ENCODE measurements at regions not wholly inside any gene's neighbourhood (a gene's known extent, or its start where the extent isn't known, plus 50 kb on each side); places are given as distances from the start of the nearest gene placed in this dataset.

- DNase-seq, result no peak
- ChIA-PET CTCF (no interaction called here), POLR2A (no interaction called here)
- H3K36me3 Mint-ChIP-seq, result peaks cover 0 to 3% (median 0%) of the 10 kb centered on the region in 5 donors
- peaks cover 0 to 12% (median 0%) of the 10 kb centered on the region in 3 experiments for H3K9me3 ChIP-seq (ENCODE audit: control insufficient read depth in 2 of 3, low read length in 3 of 3)
- intact Hi-C loops (cut with micrococcal nuclease), result no loop called here
- peaks cover 0 to 7% (median 3%) of the 10 kb centered on the region in 11 donors for H3K9me3 Mint-ChIP-seq
- no peak for ATAC-seq
- no peak overlapping the region for H3K27ac ChIP-seq (ENCODE audit: low read depth, low read length)
- no peaks in the 10 kb centered on the region for H3K36me3 ChIP-seq (ENCODE audit: control insufficient read depth in 2 of 3, insufficient read depth in 3 of 3, low read length in 3 of 3)
- H3K27me3 ChIP-seq (ENCODE audit: control insufficient read depth in 2 of 2, insufficient read depth in 2 of 2, low read length in 2 of 2), result no peaks in the 10 kb centered on the region
- no peak overlapping the region for H3K27ac Mint-ChIP-seq
- H3K4me3 Mint-ChIP-seq, result no peak overlapping the region
- peaks cover 5 to 30% (median 21%) of the 10 kb centered on the region in 5 donors for H3K27me3 Mint-ChIP-seq
- no peaks in the 10 kb centered on the region for H3K4me1 Mint-ChIP-seq
- no peaks in the 10 kb centered on the region for H3K4me1 ChIP-seq (ENCODE audit: control insufficient read depth in 2 of 2, insufficient read depth in 2 of 2, low read length in 2 of 2)
- no peak overlapping the region for H3K4me3 ChIP-seq (ENCODE audit: low read length)
These were observed 94.9 kb downstream of the RBFOX3 start for GRCh38 chr17:79515646-79516571.

- no peak overlapping the region for H3K27ac Mint-ChIP-seq
- no peak overlapping the region for H3K4me3 ChIP-seq (ENCODE audit: low read length)
- no peak for ATAC-seq
- H3K36me3 Mint-ChIP-seq, result peaks cover 0 to 3% (median 0%) of the 10 kb centered on the region in 5 donors
- POLR2A ChIA-PET, result no interaction called here
- CTCF ChIA-PET, result no interaction called here
- H3K4me1 ChIP-seq (ENCODE audit: control insufficient read depth in 2 of 2, insufficient read depth in 2 of 2, low read length in 2 of 2), result no peaks in the 10 kb centered on the region
- no peaks in the 10 kb centered on the region for H3K27me3 ChIP-seq (ENCODE audit: control insufficient read depth in 2 of 2, insufficient read depth in 2 of 2, low read length in 2 of 2)
- no peaks in the 10 kb centered on the region for H3K4me1 Mint-ChIP-seq
- no peak overlapping the region for H3K27ac ChIP-seq (ENCODE audit: low read depth, low read length)
- no peaks in the 10 kb centered on the region for H3K36me3 ChIP-seq (ENCODE audit: control insufficient read depth in 2 of 3, insufficient read depth in 3 of 3, low read length in 3 of 3)
- H3K9me3 ChIP-seq (ENCODE audit: control insufficient read depth in 2 of 3, low read length in 3 of 3), result peaks cover 0 to 12% (median 0%) of the 10 kb centered on the region in 3 experiments
- no peak for DNase-seq
- peaks cover 5 to 30% (median 21%) of the 10 kb centered on the region in 5 donors for H3K27me3 Mint-ChIP-seq
- H3K9me3 Mint-ChIP-seq, result peaks cover 0 to 7% (median 3%) of the 10 kb centered on the region in 11 donors
- no peak overlapping the region for H3K4me3 Mint-ChIP-seq
- intact Hi-C loops (cut with micrococcal nuclease), result no loop called here
These were observed 95.7 kb downstream of the RBFOX3 start for GRCh38 chr17:79515110-79515509.

GRCh38 chr17:79513820-79514535 is 96.9 kb downstream of the RBFOX3 start:
- H3K27ac Mint-ChIP-seq, result no peak overlapping the region
- H3K4me3 ChIP-seq (ENCODE audit: low read length), result no peak overlapping the region
- H3K4me1 ChIP-seq (ENCODE audit: control insufficient read depth in 2 of 2, insufficient read depth in 2 of 2, low read length in 2 of 2), result no peaks in the 10 kb centered on the region
- no peaks in the 10 kb centered on the region for H3K36me3 ChIP-seq (ENCODE audit: control insufficient read depth in 2 of 3, insufficient read depth in 3 of 3, low read length in 3 of 3)
- no peaks in the 10 kb centered on the region for H3K27me3 ChIP-seq (ENCODE audit: control insufficient read depth in 2 of 2, insufficient read depth in 2 of 2, low read length in 2 of 2)
- peaks cover 0 to 3% (median 0%) of the 10 kb centered on the region in 5 donors for H3K36me3 Mint-ChIP-seq
- ATAC-seq (no peak), DNase-seq (no peak)
- intact Hi-C loops (cut with micrococcal nuclease), result no loop called here
- peaks cover 5 to 30% (median 21%) of the 10 kb centered on the region in 5 donors for H3K27me3 Mint-ChIP-seq
- H3K9me3 ChIP-seq (ENCODE audit: control insufficient read depth in 2 of 3, low read length in 3 of 3), result peaks cover 0 to 12% (median 0%) of the 10 kb centered on the region in 3 experiments
- CTCF ChIA-PET, result no interaction called here
- no peaks in the 10 kb centered on the region for H3K4me1 Mint-ChIP-seq
- POLR2A ChIA-PET, result no interaction called here
- H3K4me3 Mint-ChIP-seq, result no peak overlapping the region
- no peak overlapping the region for H3K27ac ChIP-seq (ENCODE audit: low read depth, low read length)
- peaks cover 0 to 7% (median 3%) of the 10 kb centered on the region in 11 donors for H3K9me3 Mint-ChIP-seq

- ChIA-PET CTCF (no interaction called here), POLR2A (no interaction called here)
- Histone ChIP-seq H3K27ac (ENCODE audit: low read depth, low read length) (no peak overlapping the region), H3K4me1 (ENCODE audit: control insufficient read depth in 2 of 2, insufficient read depth in 2 of 2, low read length in 2 of 2) (no peaks in the 10 kb centered on the region), H3K27me3 (ENCODE audit: control insufficient read depth in 2 of 2, insufficient read depth in 2 of 2, low read length in 2 of 2) (no peaks in the 10 kb centered on the region), H3K4me3 (ENCODE audit: low read length) (no peak overlapping the region), H3K9me3 (ENCODE audit: control insufficient read depth in 2 of 3, low read length in 3 of 3) (peaks cover 0 to 12% (median 0%) of the 10 kb centered on the region in 3 experiments), H3K36me3 (ENCODE audit: control insufficient read depth in 2 of 3, insufficient read depth in 3 of 3, low read length in 3 of 3) (no peaks in the 10 kb centered on the region)
- intact Hi-C loops (cut with micrococcal nuclease), result no loop called here
- H3K27me3 Mint-ChIP-seq, result peaks cover 2 to 22% (median 20%) of the 10 kb centered on the region in 5 donors
- DNase-seq (no peak), ATAC-seq (no peak)
- H3K9me3 Mint-ChIP-seq, result peaks cover 0 to 7% (median 3%) of the 10 kb centered on the region in 11 donors
- H3K36me3 Mint-ChIP-seq, result peaks cover 0 to 3% (median 0%) of the 10 kb centered on the region in 5 donors
- H3K4me3 Mint-ChIP-seq, result no peak overlapping the region
- no peaks in the 10 kb centered on the region for H3K4me1 Mint-ChIP-seq
- H3K27ac Mint-ChIP-seq, result no peak overlapping the region
These were observed 97.6 kb downstream of the RBFOX3 start for GRCh38 chr17:79513206-79513605.

- Histone ChIP-seq H3K36me3 (ENCODE audit: control insufficient read depth in 2 of 3, insufficient read depth in 3 of 3, low read length in 3 of 3) (no peaks in the 10 kb centered on the region), H3K4me3 (ENCODE audit: low read length) (no peak overlapping the region), H3K27ac (ENCODE audit: low read depth, low read length) (no peak overlapping the region), H3K27me3 (ENCODE audit: control insufficient read depth in 2 of 2, insufficient read depth in 2 of 2, low read length in 2 of 2) (no peaks in the 10 kb centered on the region), H3K4me1 (ENCODE audit: control insufficient read depth in 2 of 2, insufficient read depth in 2 of 2, low read length in 2 of 2) (no peaks in the 10 kb centered on the region), H3K9me3 (ENCODE audit: control insufficient read depth in 2 of 3, low read length in 3 of 3) (peaks cover 0 to 12% (median 0%) of the 10 kb centered on the region in 3 experiments)
- DNase-seq (no peak), ATAC-seq (no peak)
- Mint-ChIP-seq H3K27me3 (peaks cover 0 to 12% (median 9%) of the 10 kb centered on the region in 5 donors), H3K36me3 (peaks cover 0 to 3% (median 0%) of the 10 kb centered on the region in 5 donors), H3K4me3 (no peak overlapping the region), H3K27ac (no peak overlapping the region), H3K9me3 (peaks cover 0 to 7% (median 3%) of the 10 kb centered on the region in 11 donors), H3K4me1 (no peaks in the 10 kb centered on the region)
- intact Hi-C loops (cut with micrococcal nuclease), result no loop called here
- POLR2A ChIA-PET, result no interaction called here
- CTCF ChIA-PET, result no interaction called here
These were observed 99.4 kb downstream of the RBFOX3 start for GRCh38 chr17:79511471-79511870.

GRCh38 chr17:79510071-79510470 is 100.8 kb downstream of the RBFOX3 start:
- POLR2A ChIA-PET, result no interaction called here
- Mint-ChIP-seq H3K4me3 (no peak overlapping the region), H3K27ac (no peak overlapping the region), H3K9me3 (peaks cover 0 to 6% (median 3%) of the 10 kb centered on the region in 11 donors), H3K36me3 (peaks cover 0 to 2% (median 0%) of the 10 kb centered on the region in 5 donors), H3K4me1 (no peaks in the 10 kb centered on the region), H3K27me3 (peaks cover 0 to 9% (median 6%) of the 10 kb centered on the region in 5 donors)
- no peaks in the 10 kb centered on the region for H3K27me3 ChIP-seq (ENCODE audit: control insufficient read depth in 2 of 2, insufficient read depth in 2 of 2, low read length in 2 of 2)
- intact Hi-C loops (cut with micrococcal nuclease), result no loop called here
- CTCF ChIA-PET, result no interaction called here
- no peak overlapping the region for H3K4me3 ChIP-seq (ENCODE audit: low read length)
- no peak for DNase-seq
- no peaks in the 10 kb centered on the region for H3K4me1 ChIP-seq (ENCODE audit: control insufficient read depth in 2 of 2, insufficient read depth in 2 of 2, low read length in 2 of 2)
- no peaks in the 10 kb centered on the region for H3K36me3 ChIP-seq (ENCODE audit: control insufficient read depth in 2 of 3, insufficient read depth in 3 of 3, low read length in 3 of 3)
- H3K27ac ChIP-seq (ENCODE audit: low read depth, low read length), result no peak overlapping the region
- H3K9me3 ChIP-seq (ENCODE audit: control insufficient read depth in 2 of 3, low read length in 3 of 3), result peaks cover 0 to 12% (median 0%) of the 10 kb centered on the region in 3 experiments
- no peak for ATAC-seq

Data from naive thymus-derived CD4-positive, alpha-beta T cell (primary cell).